Smooth muscle cell (in vitro differentiated cells): ENCODE measurements at regions not wholly inside any gene's neighbourhood (a gene's known extent, or its start where the extent isn't known, plus 50 kb on each side); places are given as distances from the start of the nearest gene placed in this dataset.

ENCODE experiments used
- DNase-seq: peaks from one replicate; lab custom pipeline; 2025; ENCODE audit not compliant: unreplicated experiment; lab: John Stamatoyannopoulos, UW
- H2AFZ ChIP-seq: fragments of 200-600 bp; sonication (generic); 2 replicates; pipeline ENCODE4 v1.6.0; 2016; ENCODE audit warnings: antibody characterized with exemption, low read depth, mild to moderate bottlenecking
- H3F3A ChIP-seq: fragments of 200-600 bp; sonication (generic); 2 replicates; pipeline ENCODE4 v1.6.0; 2017; ENCODE audit warnings: antibody characterized with exemption, low read depth
- H3K27ac ChIP-seq: fragments of 200-600 bp; sonication (generic); 2 replicates; pipeline ENCODE4 v1.5.1; 2016; ENCODE audit warnings: low read depth, mild to moderate bottlenecking
- H3K27me3 ChIP-seq: fragments of 200-600 bp; sonication (generic); 2 replicates; pipeline ENCODE4 v1.6.1; 2016; ENCODE audit warnings: low read depth, mild to moderate bottlenecking
- H3K36me3 ChIP-seq: fragments of 200-600 bp; sonication (generic); 2 replicates; pipeline ENCODE4 v1.5.1; 2016; ENCODE audit warnings: low read depth
- H3K4me1 ChIP-seq: fragments of 200-600 bp; sonication (generic); 2 replicates; pipeline ENCODE4 v1.5.1; 2016; ENCODE audit warnings: low read depth
- H3K4me2 ChIP-seq: fragments of 200-600 bp; sonication (generic); 2 replicates; pipeline ENCODE4 v1.6.0; 2016; ENCODE audit warnings: mild to moderate bottlenecking
- H3K4me3 ChIP-seq: fragments of 200-600 bp; sonication (generic); 2 replicates; pipeline ENCODE4 v1.5.1; 2016; ENCODE audit warnings: mild to moderate bottlenecking
- H3K79me2 ChIP-seq: fragments of 200-600 bp; sonication (generic); 2 replicates; pipeline ENCODE4 v1.6.0; 2016; ENCODE audit warnings: low read depth, mild to moderate bottlenecking
- H3K9ac ChIP-seq: fragments of 200-600 bp; sonication (generic); 2 replicates; pipeline ENCODE4 v1.6.0; 2016; ENCODE audit warnings: low read depth
- H3K9me3 ChIP-seq: fragments of 200-600 bp; sonication (generic); replicated peaks from 2 replicates; pipeline ENCODE4 v1.5.1; 2016; ENCODE audit warnings: low read depth
- H4K20me1 ChIP-seq: fragments of 200-600 bp; sonication (generic); 2 replicates; pipeline ENCODE4 v1.6.0; 2016; ENCODE audit warnings: low read depth
- WGBS: methylation state at CpG from one replicate; pipeline ENCODE4 v1.1.7; 2016; ENCODE audit warnings: low lambda C conversion rate; 5-methylcytosine and 5-hydroxymethylcytosine counted together
- TF ChIP-seq, protein P1 (sequence below): fragments of 200-600 bp; sonication (generic); IDR thresholded peaks from 2 replicates; pipeline ENCODE4 v1.5.1; 2017; ENCODE audit warnings: borderline replicate concordance, mild to moderate bottlenecking, antibody characterized with exemption; ENCODE audit not compliant: insufficient read depth, poor library complexity, severe bottlenecking

DNA sequence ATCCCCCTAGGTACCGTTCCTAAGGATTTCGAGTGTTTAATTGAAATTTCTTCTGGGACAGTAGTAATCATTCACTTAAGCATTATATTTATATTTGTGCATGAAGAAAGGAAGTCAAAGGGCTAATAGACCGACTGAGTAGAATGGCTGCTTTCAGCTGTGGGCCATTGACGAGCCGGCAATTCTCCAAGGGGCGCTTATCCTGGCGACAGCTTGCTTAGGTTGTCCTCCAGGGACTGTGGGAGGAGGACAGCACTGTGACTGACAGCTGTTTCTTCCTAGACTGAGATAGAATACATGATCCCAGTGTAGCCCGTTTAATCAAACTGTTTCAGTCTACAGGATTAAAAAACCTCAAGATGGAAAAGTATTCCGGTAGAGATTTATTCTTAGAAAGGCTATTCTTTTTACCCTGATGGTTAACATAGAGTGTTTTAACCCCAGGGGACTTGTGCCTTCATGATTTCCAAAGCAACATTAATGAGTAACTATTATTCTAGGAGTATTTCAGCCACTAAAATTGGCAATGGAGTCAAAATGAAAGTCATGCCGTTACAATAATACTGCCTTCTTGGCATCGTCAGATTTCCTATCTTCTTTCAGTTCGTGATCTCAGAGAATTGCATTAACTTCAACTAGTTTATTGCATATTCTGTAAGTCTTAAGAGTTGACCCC is 943.1 kb upstream of the WWC1 start:
- Histone ChIP-seq H3F3A (no peaks in the 10 kb centered on the region), H3K9me3 (no peaks in the 10 kb centered on the region), H3K4me1 (no peaks in the 10 kb centered on the region), H2AFZ (no peak overlapping the region), H3K27ac (no peak overlapping the region), H4K20me1 (no peaks in the 10 kb centered on the region), H3K4me2 (no peak overlapping the region), H3K36me3 (no peaks in the 10 kb centered on the region), H3K79me2 (no peaks in the 10 kb centered on the region), H3K27me3 (no peaks in the 10 kb centered on the region), H3K4me3 (no peak overlapping the region), H3K9ac (no peak overlapping the region)
- 94% methylated on average over 12 of the region's 12 CpGs for WGBS
- TF ChIP-seq, protein P1, sequence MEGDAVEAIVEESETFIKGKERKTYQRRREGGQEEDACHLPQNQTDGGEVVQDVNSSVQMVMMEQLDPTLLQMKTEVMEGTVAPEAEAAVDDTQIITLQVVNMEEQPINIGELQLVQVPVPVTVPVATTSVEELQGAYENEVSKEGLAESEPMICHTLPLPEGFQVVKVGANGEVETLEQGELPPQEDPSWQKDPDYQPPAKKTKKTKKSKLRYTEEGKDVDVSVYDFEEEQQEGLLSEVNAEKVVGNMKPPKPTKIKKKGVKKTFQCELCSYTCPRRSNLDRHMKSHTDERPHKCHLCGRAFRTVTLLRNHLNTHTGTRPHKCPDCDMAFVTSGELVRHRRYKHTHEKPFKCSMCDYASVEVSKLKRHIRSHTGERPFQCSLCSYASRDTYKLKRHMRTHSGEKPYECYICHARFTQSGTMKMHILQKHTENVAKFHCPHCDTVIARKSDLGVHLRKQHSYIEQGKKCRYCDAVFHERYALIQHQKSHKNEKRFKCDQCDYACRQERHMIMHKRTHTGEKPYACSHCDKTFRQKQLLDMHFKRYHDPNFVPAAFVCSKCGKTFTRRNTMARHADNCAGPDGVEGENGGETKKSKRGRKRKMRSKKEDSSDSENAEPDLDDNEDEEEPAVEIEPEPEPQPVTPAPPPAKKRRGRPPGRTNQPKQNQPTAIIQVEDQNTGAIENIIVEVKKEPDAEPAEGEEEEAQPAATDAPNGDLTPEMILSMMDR = no peak
- no peak for DNase-seq

DNA sequence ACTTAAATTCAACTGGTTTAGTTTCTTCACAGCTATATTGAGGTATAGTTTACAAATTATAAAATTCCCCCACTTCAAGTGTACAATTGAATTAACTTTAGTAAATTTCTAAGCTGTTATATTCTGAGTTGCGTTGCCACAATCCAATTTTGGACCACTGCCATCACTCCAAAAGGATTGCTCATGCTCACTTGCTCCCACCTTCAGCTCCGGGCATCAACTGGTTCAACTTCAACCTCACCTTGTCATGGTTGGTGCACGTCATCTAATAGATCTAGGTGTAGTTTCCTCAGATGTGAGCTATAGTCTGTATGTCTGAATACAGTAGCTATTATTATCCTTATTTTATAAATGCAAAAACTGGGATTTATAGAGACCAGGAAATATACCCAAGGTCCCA is 942.5 kb upstream of the WWC1 start:
- no peaks in the 10 kb centered on the region for H3K4me1 ChIP-seq
- no peaks in the 10 kb centered on the region for H4K20me1 ChIP-seq
- no peaks in the 10 kb centered on the region for H3K79me2 ChIP-seq
- no peaks in the 10 kb centered on the region for H3K27me3 ChIP-seq
- no peaks in the 10 kb centered on the region for H3F3A ChIP-seq
- H3K9me3 ChIP-seq = no peaks in the 10 kb centered on the region
- H3K4me3 ChIP-seq = no peak overlapping the region
- H3K9ac ChIP-seq = no peak overlapping the region
- no peak overlapping the region for H2AFZ ChIP-seq
- WGBS = 96% methylated on average over 3 of the region's 3 CpGs
- no peak overlapping the region for H3K4me2 ChIP-seq
- TF ChIP-seq, protein P1 = no peak
- no peak overlapping the region for H3K27ac ChIP-seq
- no peak for DNase-seq
- H3K36me3 ChIP-seq = no peaks in the 10 kb centered on the region

DNA sequence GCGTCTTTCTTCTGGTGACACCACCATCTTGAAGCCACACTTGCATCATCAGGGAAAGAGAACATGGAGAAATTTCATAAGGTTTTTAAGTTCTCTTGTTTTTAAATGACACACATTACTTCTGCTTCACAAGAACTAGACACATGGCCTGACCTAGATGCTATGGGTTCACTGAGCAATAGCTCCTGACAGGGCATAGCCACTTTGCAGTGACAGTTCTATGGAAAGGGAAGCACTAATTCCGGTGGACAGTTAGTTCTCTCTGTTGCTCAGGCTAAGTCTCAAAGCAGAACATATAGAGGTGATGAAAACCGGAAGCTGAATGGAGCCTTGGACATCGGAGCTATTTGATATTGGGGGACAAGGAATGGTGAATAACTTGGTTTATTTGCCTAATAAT is 940.1 kb upstream of the WWC1 start:
- no peaks in the 10 kb centered on the region for H3F3A ChIP-seq
- no peaks in the 10 kb centered on the region for H4K20me1 ChIP-seq
- H3K27me3 ChIP-seq = no peaks in the 10 kb centered on the region
- WGBS = 92% methylated on average over 4 of the region's 4 CpGs
- H2AFZ ChIP-seq = no peak overlapping the region
- H3K79me2 ChIP-seq = no peaks in the 10 kb centered on the region
- H3K4me1 ChIP-seq = peaks cover 7% of the 10 kb centered on the region
- no peak overlapping the region for H3K9ac ChIP-seq
- H3K36me3 ChIP-seq = no peaks in the 10 kb centered on the region
- no peaks in the 10 kb centered on the region for H3K9me3 ChIP-seq
- no peak overlapping the region for H3K4me2 ChIP-seq
- no peak for DNase-seq
- TF ChIP-seq, protein P1 = no peak
- no peak overlapping the region for H3K4me3 ChIP-seq
- no peak overlapping the region for H3K27ac ChIP-seq

DNA sequence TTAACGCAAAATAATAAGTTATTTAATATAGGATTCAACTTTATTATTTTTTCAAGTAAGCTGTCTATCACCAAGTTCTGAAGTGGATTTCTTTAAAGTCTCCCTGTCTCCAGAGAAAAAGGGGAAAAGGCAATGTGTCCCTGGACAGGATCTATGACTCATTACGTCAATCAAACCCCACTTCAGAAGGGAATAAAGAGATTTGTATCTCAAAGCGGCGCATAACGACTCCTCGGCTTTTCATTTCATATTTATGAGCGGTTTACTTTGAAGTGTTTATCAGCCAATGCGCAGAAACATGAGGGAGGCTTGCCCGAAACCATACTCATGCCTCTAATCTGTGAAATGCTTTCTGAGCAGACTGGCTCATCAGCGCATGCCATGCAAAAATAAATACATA is 938.6 kb upstream of the WWC1 start:
- Histone ChIP-seq H3K27me3 (no peaks in the 10 kb centered on the region), H3K4me1 (peaks cover 7% of the 10 kb centered on the region), H3F3A (no peaks in the 10 kb centered on the region), H3K4me3 (peak overlapping the region; percentile 22), H4K20me1 (no peaks in the 10 kb centered on the region), H3K9me3 (no peaks in the 10 kb centered on the region), H3K79me2 (no peaks in the 10 kb centered on the region), H3K36me3 (no peaks in the 10 kb centered on the region), H3K4me2 (peak overlapping the region; percentile 79), H3K9ac (no peak overlapping the region), H3K27ac (no peak overlapping the region), H2AFZ (peak overlapping the region; percentile 23)
- TF ChIP-seq, protein P1 = no peak
- 11% methylated on average over 10 of the region's 10 CpGs for WGBS
- no peak for DNase-seq
